NCI-H2227 (cell line): ENCODE measurements at regions not wholly inside any gene's neighbourhood (a gene's known extent, or its start where the extent isn't known, plus 50 kb on each side); places are given as distances from the start of the nearest gene placed in this dataset.
A peak's percentile ranks its signal among the peaks of the same experiment; 100 is the strongest.

Experiments
- DNase-seq: peaks from one replicate; lab custom pipeline; 2025; ENCODE audit not compliant: unreplicated experiment; lab: John Stamatoyannopoulos, UW

GRCh38 chr1:96962751-96963211 is 241.2 kb downstream of the PTBP2 start:
- DNase-seq, result no peak

DNA sequence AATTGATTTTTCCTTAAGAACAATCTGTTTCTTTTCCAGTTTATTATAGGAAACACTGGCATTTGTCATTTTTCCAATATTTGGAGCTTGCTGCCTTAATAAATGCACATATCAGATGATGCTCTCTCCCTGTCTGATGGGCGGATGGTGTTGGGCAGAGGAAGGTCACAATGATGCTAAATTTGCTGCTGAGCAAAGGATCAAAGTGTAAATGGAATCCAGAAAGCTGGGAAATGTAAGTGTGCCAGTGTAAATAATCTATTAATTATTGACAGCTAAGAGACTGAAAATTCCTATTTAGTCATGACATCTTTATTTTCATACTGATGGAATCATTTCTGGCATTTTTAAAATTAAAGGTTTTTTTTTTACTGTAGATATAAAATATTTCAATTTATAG is 243.2 kb downstream of the PTBP2 start:
- no peak for DNase-seq

GRCh38 chr1:96966536-96967138 is 245.1 kb downstream of the PTBP2 start:
- DNase-seq, result peak; percentile 86

GRCh38 chr1:96967311-96967710 is 245.7 kb downstream of the PTBP2 start:
- no peak for DNase-seq

GRCh38 chr1:96968541-96968940 is 247.0 kb downstream of the PTBP2 start:
- DNase-seq, result peak; percentile 50

DNA sequence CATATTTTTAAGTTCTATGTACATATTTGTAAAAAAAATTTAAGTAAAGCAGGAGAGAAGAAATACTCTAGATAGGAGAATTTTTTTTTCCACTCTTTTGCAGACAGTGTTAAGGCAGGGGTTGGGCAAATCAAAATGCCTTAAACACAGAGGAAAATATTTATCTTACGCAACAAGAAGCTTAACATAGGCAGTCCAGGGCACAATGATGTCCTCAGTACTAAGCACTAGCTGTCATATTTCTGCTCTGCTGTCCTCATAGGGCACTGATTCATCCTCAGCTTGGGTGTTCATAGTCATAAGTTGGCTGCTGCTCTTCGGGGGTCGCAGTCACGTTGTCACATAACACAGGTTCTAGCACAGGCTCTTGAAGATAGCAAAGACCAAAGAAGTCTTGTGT is 247.4 kb downstream of the PTBP2 start:
- DNase-seq, result no peak

DNA sequence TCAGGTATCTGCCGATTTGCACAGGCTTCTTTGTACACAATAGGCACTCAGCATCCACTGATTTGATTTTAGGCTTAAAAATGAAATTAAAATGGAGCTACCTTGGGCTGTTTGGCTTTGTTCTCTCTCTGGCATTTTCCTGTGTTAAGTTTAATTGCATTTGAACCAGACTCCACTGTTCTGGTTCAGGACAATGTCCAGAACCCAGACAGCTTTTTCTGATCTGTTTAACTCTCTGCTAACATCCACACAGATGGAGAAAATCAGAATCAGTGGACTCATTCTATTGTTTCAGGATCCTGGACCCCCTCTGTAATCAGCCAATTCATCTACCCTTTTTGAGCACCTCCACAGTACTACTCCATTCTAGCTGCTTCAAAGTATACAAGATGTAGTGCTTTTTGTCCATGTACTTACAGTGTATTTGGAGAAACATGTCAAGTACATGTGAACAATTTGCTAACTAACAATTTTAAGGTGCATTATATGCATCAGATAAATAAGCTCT is 248.1 kb downstream of the PTBP2 start:
- DNase-seq, result no peak

DNA sequence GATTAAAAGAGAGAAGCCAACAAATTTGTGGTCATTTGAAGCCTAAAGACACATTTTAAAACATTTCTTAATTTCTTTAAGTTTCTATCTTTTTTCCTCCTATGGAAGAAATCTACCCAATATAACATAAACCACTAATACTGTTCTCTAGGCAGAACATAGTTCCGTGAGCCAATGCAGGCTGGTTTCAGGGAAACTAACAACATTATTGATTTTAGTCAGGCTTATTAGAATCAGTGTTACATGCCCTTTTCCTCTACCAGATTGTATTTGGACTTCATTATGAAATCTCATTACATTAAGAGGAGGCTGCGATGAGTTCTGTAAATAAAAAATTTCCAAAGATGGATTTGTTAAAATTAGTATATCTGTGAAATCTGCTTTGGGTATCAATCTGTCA is 249.9 kb downstream of the PTBP2 start:
- no peak for DNase-seq

GRCh38 chr1:96971849-96972602 is 250.4 kb downstream of the PTBP2 start:
- DNase-seq, result no peak

- no peak for DNase-seq
These were observed 252.0 kb downstream of the PTBP2 start for GRCh38 chr1:96973605-96974004.

DNA sequence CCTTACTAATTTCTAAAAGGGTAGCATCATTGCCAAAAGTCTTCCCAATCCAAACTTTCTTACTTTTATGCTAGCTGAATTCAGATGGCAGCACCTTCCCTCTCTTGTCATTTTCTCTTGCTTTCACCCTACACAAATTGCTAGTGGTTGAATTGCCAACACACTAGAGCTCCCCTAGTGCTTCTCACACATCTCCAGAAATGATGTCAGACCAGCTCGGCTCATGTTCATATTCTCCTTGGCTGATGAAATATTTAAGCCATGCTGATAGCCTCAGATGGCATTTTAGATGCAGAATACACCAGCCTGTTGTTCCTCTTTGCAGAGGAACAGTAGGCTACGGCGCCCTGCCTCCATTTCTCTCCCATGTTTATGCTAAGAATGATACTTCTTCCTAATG is 256.9 kb downstream of the PTBP2 start:
- peak; percentile 34 for DNase-seq

DNA sequence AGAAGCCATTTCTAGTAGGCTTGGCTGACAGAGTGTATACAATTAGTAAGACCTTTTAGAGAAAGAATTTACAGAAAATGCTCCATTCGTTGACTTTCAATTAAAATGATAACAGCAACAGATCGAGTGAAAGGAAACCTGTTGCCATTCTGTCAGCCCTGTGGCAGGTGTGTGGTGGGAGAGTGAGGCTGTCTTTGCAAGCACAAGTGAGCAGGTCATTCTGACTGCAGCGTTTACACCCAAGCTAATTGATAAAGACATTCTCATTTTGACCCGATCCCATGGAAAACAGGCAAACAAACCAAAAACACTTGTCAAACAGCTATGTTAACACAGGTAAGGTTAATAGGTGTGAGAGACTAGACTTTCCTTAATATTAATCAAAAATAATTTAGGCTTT is 257.3 kb downstream of the PTBP2 start:
- peak; percentile 53 for DNase-seq

DNA sequence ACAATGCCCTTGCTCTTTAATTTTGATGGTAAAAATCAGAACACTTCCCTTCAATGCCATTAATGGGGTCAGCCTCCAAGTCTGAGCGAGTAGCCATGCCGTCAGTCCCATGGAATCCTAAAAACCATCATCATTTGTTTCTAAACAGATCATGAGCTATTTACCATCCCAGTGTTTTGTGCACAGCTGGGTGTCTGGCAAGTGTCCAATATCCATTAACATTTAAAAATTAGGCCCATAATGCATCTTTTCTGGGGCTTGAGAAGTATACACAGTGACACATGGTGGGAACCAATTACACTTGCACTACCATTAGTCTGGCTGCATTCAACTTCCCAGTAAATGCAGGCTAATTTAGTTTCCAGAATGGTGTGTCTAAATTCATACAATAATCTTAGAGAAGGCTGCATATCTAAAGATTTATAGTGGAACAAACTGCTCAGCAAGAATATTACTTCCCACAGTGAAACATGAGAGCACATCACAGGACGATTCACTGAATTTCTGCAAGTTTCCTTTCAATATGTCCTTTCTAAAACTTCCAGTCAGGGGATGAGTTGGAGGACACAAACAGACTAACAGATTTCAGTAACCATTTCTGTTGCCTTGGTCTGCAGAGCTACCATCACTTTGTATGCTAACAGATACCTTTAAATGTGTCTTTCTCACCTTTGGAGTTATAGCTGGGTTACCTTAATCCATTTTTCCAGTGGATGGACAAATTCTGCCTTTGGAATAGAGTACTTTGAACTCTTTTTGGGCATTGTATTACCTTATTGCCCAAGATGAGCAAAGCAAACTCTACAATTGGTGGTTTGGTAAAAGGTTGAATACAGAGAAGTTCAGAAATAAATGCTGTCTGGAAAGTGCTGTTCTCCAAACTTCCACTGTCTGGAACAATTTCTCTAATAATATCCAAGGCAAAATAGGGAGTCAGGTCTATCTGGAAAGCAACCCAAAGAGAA is 258.0 kb downstream of the PTBP2 start:
- DNase-seq, result peak; percentile 89

DNA sequence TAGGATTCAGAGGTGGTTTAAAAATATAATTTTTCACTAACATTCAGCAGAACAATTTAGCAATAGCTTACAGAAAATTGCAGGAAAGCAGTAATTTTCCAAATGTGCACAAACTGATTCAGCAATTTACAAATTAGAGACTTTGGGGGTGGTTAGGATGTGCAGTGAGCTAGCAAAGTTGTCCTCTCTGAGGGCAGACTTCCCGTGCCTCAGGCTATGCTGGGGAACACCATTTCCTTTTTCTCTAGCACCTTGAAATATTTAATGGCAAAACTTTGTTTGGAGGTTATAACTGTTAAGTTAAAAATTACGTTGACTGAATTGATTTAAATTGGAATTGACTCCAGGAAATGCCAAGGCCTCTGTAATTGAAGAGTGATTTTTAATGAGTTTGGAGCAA is 258.9 kb downstream of the PTBP2 start:
- DNase-seq, result peak; percentile 39

GRCh38 chr1:96981181-96981580 is 259.6 kb downstream of the PTBP2 start:
- DNase-seq, result no peak

DNA sequence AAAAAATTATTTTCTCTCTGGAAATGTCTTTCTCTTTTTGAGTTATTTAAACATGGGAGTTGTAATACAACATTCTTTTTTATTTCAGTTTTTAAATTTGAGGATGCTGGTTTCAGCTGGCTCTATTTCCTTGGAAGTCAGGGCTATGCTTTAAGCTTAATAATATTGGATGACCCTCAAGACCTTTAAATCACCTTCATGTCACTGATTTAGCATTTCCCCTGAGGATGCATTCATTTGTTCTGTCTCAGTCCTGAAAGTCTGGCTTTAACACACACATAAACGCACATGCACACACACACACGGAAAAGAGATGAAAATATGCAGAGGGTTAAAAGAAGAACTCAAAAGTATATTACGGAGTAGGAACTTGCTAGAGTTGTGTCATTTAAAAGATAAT is 260.5 kb downstream of the PTBP2 start:
- DNase-seq, result no peak

GRCh38 chr1:96983866-96984265 is 262.3 kb downstream of the PTBP2 start:
- DNase-seq, result no peak

GRCh38 chr1:96987186-96987703 is 265.7 kb downstream of the PTBP2 start:
- DNase-seq, result no peak

DNA sequence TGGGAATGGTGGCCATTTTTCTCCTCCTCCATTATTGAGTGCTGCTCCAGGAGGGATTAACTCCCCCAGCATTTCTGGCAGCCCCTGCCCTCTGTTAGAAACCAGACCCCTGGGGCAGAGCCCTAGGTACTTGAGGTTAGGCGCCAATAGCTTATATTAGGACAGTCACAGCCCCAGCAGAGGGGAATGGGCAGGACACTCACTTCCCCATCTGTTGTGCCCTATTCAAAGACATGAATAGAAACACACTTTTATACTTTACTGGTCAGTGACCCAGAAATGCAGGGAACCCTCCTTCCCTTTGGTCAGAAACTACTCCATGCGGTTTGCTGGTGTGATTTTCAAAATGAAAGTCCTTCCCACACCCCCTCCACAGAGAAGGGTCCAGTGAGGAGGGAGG is 267.7 kb downstream of the PTBP2 start:
- DNase-seq, result no peak

GRCh38 chr1:96990136-96990535 is 268.6 kb downstream of the PTBP2 start:
- DNase-seq, result no peak

DNA sequence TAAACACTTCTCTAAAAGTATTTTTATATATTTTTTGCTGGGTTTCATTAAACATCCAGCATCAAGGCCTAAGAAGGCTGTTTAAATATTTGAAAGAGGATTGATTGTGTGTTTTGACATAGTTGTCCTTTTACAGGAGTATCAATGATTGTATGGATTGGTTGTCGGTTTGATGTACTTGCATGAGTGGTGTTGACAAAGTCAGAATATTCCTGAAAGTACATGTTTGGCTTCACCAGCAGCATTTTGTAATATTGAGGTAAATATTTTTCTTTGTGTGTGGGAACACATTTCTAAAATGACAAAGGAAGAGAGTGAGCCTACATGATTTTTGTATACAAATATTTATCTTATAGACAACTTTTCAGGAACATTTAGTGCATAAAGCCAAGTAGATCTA is 269.7 kb downstream of the PTBP2 start:
- no peak for DNase-seq
